ENCODE measurements at regions not wholly inside any gene's neighbourhood (a gene's known extent, or its start where the extent isn't known, plus 50 kb on each side); places are given as distances from the start of the nearest gene placed in this dataset.

DNA sequence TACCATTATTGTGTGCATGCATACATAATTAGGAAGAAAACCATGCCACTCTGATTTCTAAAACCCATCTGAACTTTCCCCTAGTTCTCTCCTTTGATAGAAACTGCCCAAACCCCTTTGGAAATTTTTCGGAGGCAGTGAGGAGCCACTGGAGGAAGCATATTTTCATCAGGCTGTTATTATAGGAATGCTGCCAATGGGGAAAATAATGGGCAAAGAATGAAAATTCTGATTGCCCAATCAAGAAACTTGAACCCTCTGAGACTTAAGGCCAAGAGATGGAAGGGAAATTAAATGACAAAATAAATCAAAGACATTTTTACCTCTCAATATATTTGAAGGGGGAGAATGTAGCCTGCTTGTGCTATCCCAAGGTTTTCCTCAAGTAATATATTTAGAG is 376.0 kb upstream of the PDZRN3 start:
- TF ChIP-seq CTCF (optimal IDR thresholded peaks at IDR 0.05 in 1 of 3, IDR thresholded peaks at IDR 0.05 in 1 of 3, conservative IDR thresholded peaks at IDR 0.05 in 1 of 3; ENCODE audit: extremely low read depth in 1 of 3, insufficient read depth in 2 of 3, low read length in 3 of 3) (no peak), EZH2 (IDR thresholded peaks at IDR 0.05; ENCODE audit: low read length) (no peak)
